WTC11 (cell line): ENCODE measurements at regions not wholly inside any gene's neighbourhood (a gene's known extent, or its start where the extent isn't known, plus 50 kb on each side); places are given as distances from the start of the nearest gene placed in this dataset.

Experiments used
- ATAC-seq: fragments of 200-7000 bp; cut with Tn5 transposase; 2 replicates; pipeline ENCODE4 v1.10.0; 2021; ENCODE audit warnings: mild to moderate bottlenecking, moderate library complexity
- CTCF ChIA-PET: fragments of 300-600 bp; sonication (Branson Sonifier 250); formaldehyde crosslinking; loops from one replicate; lab custom pipeline; 2021; ENCODE audit warnings: antibody characterized with exemption; lab: Charles Lee
- POLR2A ChIA-PET: fragments of 350-600 bp; sonication (Branson Sonifier 250); formaldehyde crosslinking; loops from one replicate; lab custom pipeline; 2021; ENCODE audit warnings: antibody characterized with exemption; lab: Charles Lee
- DNase-seq: peaks from one replicate; pipeline ENCODE4 v3.0.0; 2021; ENCODE audit warnings: low spot score
- H3K27ac Mint-ChIP-seq: 2 replicates; pipeline ENCODE4 v1.8.0; 2021; ENCODE audit warnings: mixed read lengths
- H3K27me3 Mint-ChIP-seq: 2 replicates; pipeline ENCODE4 v1.8.0; 2021; ENCODE audit warnings: low read depth, mild to moderate bottlenecking, moderate library complexity, mixed read lengths
- H3K36me3 Mint-ChIP-seq: 2 replicates; pipeline ENCODE4 v1.8.0; 2021; ENCODE audit warnings: mixed read lengths
- H3K4me1 Mint-ChIP-seq: 2 replicates; pipeline ENCODE4 v1.8.0; 2022; ENCODE audit warnings: mixed read lengths
- H3K4me3 Mint-ChIP-seq: 2 replicates; pipeline ENCODE4 v1.8.0; 2021; ENCODE audit warnings: mild to moderate bottlenecking, moderate library complexity, mixed read lengths
- H3K9me3 Mint-ChIP-seq: 2 replicates; pipeline ENCODE4 v1.8.0; 2021; ENCODE audit warnings: mixed read lengths
- ATF2 ChIP-seq: sonication (generic); formaldehyde crosslinking; IDR thresholded peaks from 2 replicates; pipeline ENCODE4 v1.8.1; 2022; ENCODE audit warnings: low read depth, missing genetic modification reagents, borderline replicate concordance
- CREM ChIP-seq: sonication (generic); formaldehyde crosslinking; IDR thresholded peaks from 2 replicates; pipeline ENCODE4 v1.8.1; 2022; ENCODE audit warnings: mild to moderate bottlenecking, missing genetic modification reagents, moderate library complexity
- E2F4 ChIP-seq: sonication (generic); formaldehyde crosslinking; IDR thresholded peaks from 2 replicates; pipeline ENCODE4 v1.8.1; 2022; ENCODE audit warnings: low read depth, mild to moderate bottlenecking, moderate library complexity, missing genetic modification reagents, borderline replicate concordance
- EMX1 ChIP-seq: fragments of 250-450 bp; sonication (Bioruptor Pico); IDR thresholded peaks from 2 replicates; pipeline ENCODE4 v1.8.0; 2021; ENCODE audit warnings: mild to moderate bottlenecking
- ESRRA ChIP-seq: sonication (generic); formaldehyde crosslinking; IDR thresholded peaks from 2 replicates; pipeline ENCODE4 v1.8.1; 2022; ENCODE audit warnings: mild to moderate bottlenecking, missing genetic modification reagents, borderline replicate concordance
- ETV6 ChIP-seq: sonication (generic); formaldehyde crosslinking; IDR thresholded peaks from 2 replicates; pipeline ENCODE4 v1.8.1; 2022; ENCODE audit warnings: mild to moderate bottlenecking, missing genetic modification reagents
- FOXK1 ChIP-seq: sonication (generic); formaldehyde crosslinking; IDR thresholded peaks from 2 replicates; pipeline ENCODE4 v1.8.0; 2022; ENCODE audit warnings: mild to moderate bottlenecking, moderate library complexity, missing genetic modification reagents
- IRF2 ChIP-seq: sonication (generic); formaldehyde crosslinking; IDR thresholded peaks from 2 replicates; pipeline ENCODE4 v1.8.0; 2022; ENCODE audit warnings: low read depth, missing genetic modification reagents, borderline replicate concordance
- JUN ChIP-seq: sonication (generic); formaldehyde crosslinking; IDR thresholded peaks from 2 replicates; pipeline ENCODE4 v1.8.0; 2023; ENCODE audit warnings: mild to moderate bottlenecking, missing genetic modification reagents
- NFATC4 ChIP-seq: fragments of 250-450 bp; sonication (Bioruptor Pico); IDR thresholded peaks from 2 replicates; pipeline ENCODE4 v1.9.0; 2021; ENCODE audit warnings: mild to moderate bottlenecking
- SOX15 ChIP-seq: fragments of 250-450 bp; sonication (Bioruptor Pico); IDR thresholded peaks from 2 replicates; pipeline ENCODE4 v1.9.0; 2021; ENCODE audit warnings: mild to moderate bottlenecking
- STAT6 ChIP-seq: sonication (generic); formaldehyde crosslinking; conservative IDR thresholded peaks from 2 replicates; pipeline ENCODE4 v1.8.1; 2023; ENCODE audit warnings: mild to moderate bottlenecking, low read depth, missing genetic modification reagents, moderate library complexity
- TEAD1 ChIP-seq: sonication (generic); formaldehyde crosslinking; IDR thresholded peaks from 2 replicates; pipeline ENCODE4 v1.8.0; 2022; ENCODE audit warnings: mild to moderate bottlenecking, missing genetic modification reagents
- ZMAT4 ChIP-seq: fragments of 250-450 bp; sonication (Bioruptor Pico); IDR thresholded peaks from 2 replicates; pipeline ENCODE4 v1.9.0; 2021; ENCODE audit warnings: mild to moderate bottlenecking
- ZNF121 ChIP-seq: sonication (generic); formaldehyde crosslinking; IDR thresholded peaks from 2 replicates; pipeline ENCODE4 v1.8.0; 2023; ENCODE audit warnings: missing genetic modification reagents
- ZNF219 ChIP-seq: sonication (generic); formaldehyde crosslinking; IDR thresholded peaks from 2 replicates; pipeline ENCODE4 v1.8.0; 2023; ENCODE audit warnings: missing genetic modification reagents, mild to moderate bottlenecking, borderline replicate concordance
- ZNF317 ChIP-seq: sonication (generic); formaldehyde crosslinking; IDR thresholded peaks from 2 replicates; pipeline ENCODE4 v1.8.1; 2023; ENCODE audit warnings: low read depth, mild to moderate bottlenecking, moderate library complexity, missing genetic modification reagents, borderline replicate concordance
- TF ChIP-seq, protein P1 (sequence below): sonication (generic); formaldehyde crosslinking; IDR thresholded peaks from 2 replicates; pipeline ENCODE4 v1.8.1; 2023; ENCODE audit warnings: mild to moderate bottlenecking, missing genetic modification reagents, moderate library complexity
- TF ChIP-seq, protein P2 (sequence below): fragments of 250-450 bp; sonication (Bioruptor Pico); IDR thresholded peaks from 2 replicates; pipeline ENCODE4 v2.1.2; 2022; ENCODE audit warnings: mild to moderate bottlenecking, moderate library complexity

GRCh38 chr15:87151202-87151748 is 1071.6 kb downstream of the AGBL1 start:
- Mint-ChIP-seq H3K4me3 (no peak overlapping the region), H3K27ac (no peak overlapping the region), H3K27me3 (no peaks in the 10 kb centered on the region), H3K4me1 (peaks cover 5% of the 10 kb centered on the region; the same call in 1 of the 2 replicates), H3K9me3 (peaks cover 13% of the 10 kb centered on the region), H3K36me3 (no peaks in the 10 kb centered on the region)
- DNase-seq (no peak), ATAC-seq (no peak)
- no peak for TF ChIP-seq SOX15
- no peak for TF ChIP-seq E2F4 (CRISPR knock-in tag)
- TF ChIP-seq JUN (CRISPR knock-in tag) = no peak
- no peak for TF ChIP-seq NFATC4
- no peak for TF ChIP-seq STAT6 (CRISPR knock-in tag)
- TF ChIP-seq ATF2 (CRISPR knock-in tag) = no peak
- no peak for TF ChIP-seq ETV6 (CRISPR knock-in tag)
- no peak for TF ChIP-seq CREM (CRISPR knock-in tag)
- TF ChIP-seq ESRRA (CRISPR knock-in tag) = no peak
- TF ChIP-seq, protein P1, sequence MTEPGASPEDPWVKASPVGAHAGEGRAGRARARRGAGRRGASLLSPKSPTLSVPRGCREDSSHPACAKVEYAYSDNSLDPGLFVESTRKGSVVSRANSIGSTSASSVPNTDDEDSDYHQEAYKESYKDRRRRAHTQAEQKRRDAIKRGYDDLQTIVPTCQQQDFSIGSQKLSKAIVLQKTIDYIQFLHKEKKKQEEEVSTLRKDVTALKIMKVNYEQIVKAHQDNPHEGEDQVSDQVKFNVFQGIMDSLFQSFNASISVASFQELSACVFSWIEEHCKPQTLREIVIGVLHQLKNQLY (CRISPR knock-in tag) = no peak
- TF ChIP-seq EMX1 = no peak
- no peak for TF ChIP-seq ZMAT4 (CRISPR knock-in tag)
- no peak for TF ChIP-seq TEAD1 (CRISPR knock-in tag)
- no peak for TF ChIP-seq ZNF121 (CRISPR knock-in tag)
- TF ChIP-seq ZNF219 (CRISPR knock-in tag) = no peak
- CTCF ChIA-PET = no interaction called here
- POLR2A ChIA-PET = no interaction called here

GRCh38 chr15:87145696-87146095 is 1066.0 kb downstream of the AGBL1 start:
- POLR2A ChIA-PET = no interaction called here
- TF ChIP-seq ZMAT4 (CRISPR knock-in tag) = no peak
- TF ChIP-seq, protein P2, sequence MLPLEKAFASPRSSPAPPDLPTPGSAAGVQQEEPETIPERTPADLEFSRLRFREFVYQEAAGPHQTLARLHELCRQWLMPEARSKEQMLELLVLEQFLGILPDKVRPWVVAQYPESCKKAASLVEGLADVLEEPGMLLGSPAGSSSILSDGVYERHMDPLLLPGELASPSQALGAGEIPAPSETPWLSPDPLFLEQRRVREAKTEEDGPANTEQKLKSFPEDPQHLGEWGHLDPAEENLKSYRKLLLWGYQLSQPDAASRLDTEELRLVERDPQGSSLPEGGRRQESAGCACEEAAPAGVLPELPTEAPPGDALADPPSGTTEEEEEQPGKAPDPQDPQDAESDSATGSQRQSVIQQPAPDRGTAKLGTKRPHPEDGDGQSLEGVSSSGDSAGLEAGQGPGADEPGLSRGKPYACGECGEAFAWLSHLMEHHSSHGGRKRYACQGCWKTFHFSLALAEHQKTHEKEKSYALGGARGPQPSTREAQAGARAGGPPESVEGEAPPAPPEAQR (CRISPR knock-in tag) = no peak
- TF ChIP-seq ZNF317 (CRISPR knock-in tag) = no peak
- no peak for TF ChIP-seq IRF2 (CRISPR knock-in tag)
- no peak for TF ChIP-seq FOXK1 (CRISPR knock-in tag)
- Mint-ChIP-seq H3K9me3 (peaks cover 21% of the 10 kb centered on the region), H3K27ac (no peak overlapping the region), H3K27me3 (no peaks in the 10 kb centered on the region), H3K36me3 (peaks cover 20% of the 10 kb centered on the region), H3K4me3 (no peak overlapping the region), H3K4me1 (peaks cover 5% of the 10 kb centered on the region; the same call in 1 of the 2 replicates)
- CTCF ChIA-PET = no interaction called here
- ATAC-seq (no peak), DNase-seq (no peak)
